SW 1271 (cell line): ENCODE measurements at regions not wholly inside any gene's neighbourhood (a gene's known extent, or its start where the extent isn't known, plus 50 kb on each side); places are given as distances from the start of the nearest gene placed in this dataset.

Experiments
- DNase-seq, 2 experiments: peaks; one replicate each; lab custom pipeline; 2025; lab: John Stamatoyannopoulos, UW

DNA sequence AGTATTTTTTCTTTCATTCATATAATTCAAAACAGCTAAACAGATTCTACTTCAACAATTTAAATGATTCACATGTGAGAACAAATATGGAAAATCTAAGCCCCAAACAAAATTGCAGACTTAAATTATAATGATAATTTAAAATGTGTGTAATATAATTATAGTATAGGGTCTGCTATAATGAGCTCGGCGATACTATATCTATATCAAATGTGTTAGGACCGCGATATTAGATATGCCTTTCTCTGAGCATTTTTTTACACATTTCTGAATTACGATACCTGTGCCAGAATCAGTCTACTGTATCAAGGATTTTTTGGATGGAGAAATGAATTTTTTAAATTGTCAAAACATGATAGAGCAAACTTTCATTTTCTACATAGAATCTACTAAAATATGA is 808.8 kb upstream of the POU3F3 start:
- no peak for DNase-seq

DNA sequence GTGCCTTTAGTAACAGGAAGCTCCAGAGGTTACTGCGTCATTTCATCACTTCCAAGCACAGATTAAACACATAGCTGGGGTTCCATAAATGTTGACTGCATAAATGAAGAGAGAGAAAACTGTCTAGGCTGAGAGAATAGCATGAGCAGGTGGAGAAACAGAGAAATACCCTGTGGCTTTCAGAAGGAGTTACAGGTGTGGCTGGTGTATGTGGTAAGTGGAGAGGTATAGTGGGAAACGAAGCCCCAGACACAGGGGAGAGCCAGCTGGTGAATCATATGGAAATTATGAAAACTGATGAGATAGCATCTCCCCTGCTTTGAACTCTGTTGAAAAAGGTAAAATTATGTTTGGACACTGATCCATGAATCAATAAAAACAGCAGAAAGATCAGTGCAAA is 807.4 kb upstream of the POU3F3 start:
- DNase-seq = no peak

DNA sequence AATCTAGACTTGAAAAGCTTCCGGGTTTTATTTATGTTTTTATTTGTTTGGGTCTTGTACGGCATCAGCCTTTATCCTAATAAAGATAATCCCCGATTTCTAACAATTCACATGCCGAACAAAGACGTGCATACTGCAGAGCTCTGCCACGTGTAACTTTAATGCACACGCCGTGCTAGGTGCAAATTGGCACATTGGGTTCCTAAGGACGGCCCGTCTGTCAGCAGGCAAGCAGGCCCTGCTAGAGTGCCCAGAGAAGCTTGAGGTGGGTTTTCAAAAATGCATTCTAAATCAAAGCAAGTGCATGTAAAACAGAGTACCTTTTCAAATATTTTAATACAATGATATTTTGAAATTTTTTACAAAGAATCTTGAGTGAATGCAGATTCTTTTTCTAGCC is 806.4 kb upstream of the POU3F3 start:
- no peak for DNase-seq

DNA sequence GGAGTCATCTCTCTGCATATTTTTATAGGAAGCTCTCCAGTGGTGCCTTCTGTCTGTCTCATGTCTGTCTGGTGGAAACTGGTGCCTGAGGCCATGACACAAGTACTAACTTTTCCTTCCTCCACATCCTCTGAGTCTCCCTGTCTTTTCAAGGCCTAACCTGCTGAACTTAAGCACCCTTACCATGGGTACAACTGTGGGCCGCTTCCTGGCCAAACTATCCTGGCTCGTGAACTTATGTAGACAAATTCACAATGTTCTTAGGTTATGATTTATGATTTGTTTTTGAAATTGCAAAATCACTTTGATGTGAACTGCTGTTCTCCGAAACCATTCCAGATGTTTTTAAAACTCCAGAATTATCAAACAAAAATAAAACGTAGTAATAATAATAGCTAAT is 804.5 kb upstream of the POU3F3 start:
- DNase-seq = no peak

DNA sequence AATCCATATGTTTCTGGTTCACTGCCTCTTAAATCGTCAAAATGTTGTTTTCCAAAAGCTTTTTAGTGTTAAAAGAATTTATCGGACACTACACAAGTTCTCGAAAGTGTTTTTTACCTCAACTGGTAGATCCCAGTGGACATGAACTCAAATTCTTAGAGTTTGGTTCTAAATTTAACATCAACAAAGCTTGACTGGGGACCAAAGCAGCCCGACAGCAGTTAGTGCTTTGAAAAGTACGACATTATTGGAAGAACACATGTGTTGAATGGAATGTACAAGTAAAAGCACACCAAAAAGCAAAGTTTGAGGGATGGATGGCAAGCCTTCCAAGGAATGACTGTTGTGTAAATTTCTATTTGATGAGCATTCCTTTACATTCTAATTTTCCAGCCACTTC is 803.9 kb upstream of the POU3F3 start:
- DNase-seq = no peak

DNA sequence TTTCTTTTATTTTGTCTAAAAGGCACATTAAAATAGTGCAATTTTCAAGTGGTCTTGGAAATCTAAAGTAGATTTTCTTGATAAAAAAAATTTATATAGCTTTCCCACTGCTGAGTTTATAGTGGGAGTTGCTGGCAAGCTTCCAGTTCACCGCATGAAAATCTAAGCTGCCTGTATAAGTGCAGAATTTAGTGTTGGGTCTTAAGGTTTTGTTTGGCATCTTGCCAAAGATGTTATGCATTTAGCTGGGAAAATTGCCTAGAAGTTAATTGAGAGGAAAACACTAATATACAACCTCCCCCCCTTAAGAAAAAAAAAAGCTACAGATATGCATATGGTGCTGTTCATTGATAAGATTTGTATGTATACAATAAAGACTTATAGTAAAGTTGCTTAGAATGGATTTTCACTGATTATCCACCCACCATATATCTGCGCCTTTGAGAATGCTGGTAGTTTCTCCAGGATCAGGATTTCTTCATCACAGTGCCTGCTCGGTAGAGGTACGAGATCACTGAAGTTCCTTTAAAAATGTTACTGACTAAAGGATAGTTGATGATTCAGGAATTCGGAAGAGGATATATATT is 803.2 kb upstream of the POU3F3 start:
- no peak for DNase-seq

DNA sequence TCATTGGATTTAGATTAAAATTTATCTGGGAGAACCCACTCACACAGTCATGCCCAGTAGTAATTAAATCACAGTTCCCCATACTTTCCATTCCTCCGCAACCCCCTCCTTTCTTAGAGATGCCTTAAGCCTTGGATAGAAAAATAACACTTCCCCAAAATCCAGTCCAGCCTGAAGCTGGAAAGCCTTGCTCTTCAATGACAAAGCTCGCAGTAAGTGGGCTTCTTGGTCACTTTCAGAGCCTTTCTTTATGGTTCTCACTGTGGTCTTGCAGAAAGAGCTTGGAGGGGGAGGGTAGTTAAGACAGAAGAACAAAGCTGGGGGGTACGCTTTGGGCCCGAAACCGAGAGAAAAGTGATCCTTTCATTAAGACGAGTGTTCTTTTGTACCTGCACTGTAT is 802.1 kb upstream of the POU3F3 start:
- DNase-seq = no peak

DNA sequence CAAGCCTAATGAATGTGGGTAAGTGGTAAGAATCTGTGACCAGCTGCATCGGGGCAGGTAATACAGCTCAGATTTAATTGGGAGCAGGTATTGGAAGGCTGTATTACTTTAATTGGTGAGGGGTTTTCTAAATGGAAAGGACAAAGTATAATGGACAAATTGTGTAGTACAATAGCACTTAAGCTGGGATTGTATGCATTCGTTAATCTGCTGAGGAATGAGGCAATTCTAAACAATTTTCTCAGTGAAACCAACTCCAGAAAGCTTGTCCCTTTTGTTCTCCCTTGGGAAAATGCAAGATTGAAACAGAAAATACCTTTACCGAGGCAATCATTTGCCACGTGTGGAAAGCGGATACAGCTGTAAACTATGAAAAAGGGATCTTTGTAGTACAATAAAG is 801.6 kb upstream of the POU3F3 start:
- no peak for DNase-seq

DNA sequence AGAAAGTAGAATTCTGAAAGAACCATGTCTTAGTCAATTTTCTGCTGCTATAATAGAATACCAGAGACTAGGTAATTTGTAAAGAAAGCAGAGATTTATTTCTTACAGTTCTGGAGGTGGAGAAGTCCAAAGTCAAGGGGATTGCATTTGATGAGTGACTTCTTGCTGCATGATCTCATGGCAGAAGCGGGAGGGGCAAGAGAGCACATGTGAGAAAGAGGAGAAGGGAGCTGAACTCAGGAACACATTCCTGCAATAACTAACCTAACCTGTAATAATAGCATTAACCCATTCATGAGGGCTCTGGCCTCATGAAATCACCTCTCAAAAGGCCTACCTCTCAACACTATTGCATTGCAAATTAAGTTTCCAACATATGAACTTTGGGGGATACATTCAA is 797.5 kb upstream of the POU3F3 start:
- no peak for DNase-seq

DNA sequence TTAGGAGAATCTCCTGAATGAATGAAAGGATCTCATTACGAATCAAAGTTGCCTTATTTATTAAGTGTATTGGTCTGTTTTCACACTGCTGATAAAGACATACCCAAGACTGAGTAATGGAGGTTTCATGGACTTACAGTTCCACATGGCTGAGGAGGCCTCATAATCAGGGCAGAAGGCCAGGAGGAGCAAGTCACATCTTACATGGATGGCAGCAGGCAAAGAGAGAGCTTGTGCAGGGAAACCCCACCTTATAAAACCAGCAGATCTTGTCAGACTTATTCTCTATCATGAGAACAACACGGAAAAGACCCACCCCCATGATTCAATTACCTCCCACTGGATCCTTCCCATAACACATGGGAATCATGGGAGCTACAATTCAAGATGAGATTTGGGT is 785.2 kb upstream of the POU3F3 start:
- no peak for DNase-seq

DNA sequence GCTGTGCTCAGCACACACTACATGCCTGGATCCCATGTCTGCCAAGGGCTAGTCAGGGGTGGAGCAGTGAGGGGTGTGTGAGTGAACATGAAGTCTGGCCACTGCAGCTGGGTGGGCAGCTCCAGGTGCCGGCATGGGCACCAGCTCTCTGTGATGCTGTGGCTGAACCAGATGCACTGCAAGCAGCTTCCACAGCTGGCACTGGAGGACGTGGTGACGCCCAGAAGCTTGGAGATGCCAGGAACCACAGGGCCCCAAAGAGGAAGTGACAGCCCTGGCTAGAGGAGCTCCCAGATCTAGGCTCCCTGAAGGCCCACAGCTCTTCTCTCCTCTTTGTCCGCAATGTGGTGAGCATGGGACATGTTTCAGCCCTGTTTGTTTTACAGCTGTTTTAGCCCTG is 776.3 kb upstream of the POU3F3 start:
- no peak for DNase-seq

DNA sequence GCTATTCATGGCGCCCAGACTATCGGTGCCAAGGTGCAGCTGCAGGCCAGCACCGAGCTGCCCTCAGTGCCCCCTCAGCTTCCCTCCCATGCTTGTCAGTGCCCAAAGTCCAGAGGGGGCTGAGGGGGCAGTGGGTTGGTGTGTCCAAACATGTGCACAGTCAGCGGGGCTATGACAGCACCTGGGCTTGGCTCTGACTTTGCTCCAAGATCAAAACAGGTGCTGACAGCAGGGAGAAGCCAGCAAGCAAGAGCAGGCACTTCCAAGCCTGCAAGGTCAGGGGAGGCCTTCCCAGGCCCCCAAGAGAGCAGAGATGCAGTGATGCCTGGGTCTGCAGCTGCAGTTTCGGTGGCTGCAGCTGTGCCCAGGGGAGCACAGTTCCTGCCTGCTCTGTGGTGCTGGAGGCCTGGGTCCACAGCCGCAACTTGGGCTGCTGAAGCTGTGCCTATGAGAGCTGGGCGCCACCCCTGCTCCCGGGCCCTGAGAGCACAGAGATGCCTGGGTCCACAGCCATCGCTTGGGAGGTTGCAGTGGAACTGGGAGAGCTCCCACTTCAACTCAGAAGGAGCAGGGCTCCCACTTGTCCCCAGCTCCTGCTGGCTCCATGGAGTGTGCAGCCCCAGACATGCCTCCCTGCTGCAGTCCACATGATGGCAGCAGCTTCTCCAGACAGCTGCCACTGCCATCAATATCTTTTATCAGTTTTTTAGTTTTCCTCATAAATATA is 775.3 kb upstream of the POU3F3 start:
- DNase-seq = no peak

DNA sequence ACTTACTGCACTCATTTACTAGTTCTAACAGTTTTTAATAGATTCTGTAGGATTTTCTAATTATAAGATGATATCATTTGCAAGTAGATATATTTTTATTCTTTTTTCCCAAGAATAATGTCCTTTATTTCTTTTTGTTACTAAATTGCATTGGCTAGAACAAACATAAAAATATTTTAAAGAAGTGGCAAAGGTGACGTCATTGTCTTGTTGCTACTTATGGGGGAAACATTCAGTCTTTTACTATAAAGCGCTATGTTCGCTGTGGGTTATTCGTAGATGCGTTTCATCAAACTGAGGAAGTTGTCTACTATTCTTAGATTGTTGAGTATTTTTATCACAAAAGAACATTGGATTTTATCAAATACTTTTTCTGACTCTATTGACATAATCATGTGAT is 765.2 kb upstream of the POU3F3 start:
- DNase-seq = no peak

DNA sequence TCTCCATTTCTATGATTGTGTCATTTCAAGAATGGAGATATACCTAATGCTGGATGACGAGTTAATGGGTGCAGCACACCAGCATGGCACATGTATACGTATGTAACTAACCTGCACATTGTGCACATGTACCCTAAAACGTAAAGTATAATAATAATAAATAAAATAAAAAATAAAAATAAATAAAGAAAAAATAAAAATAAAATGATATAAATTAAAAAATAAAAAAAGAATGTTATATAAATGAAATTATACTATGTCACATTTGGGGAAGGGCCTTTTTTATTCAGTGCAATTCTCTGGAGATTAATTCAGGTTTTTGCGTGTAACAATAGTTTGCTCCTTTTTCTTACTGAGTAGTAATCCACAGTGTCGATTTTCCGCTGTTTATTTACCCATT is 763.5 kb upstream of the POU3F3 start:
- DNase-seq = no peak

DNA sequence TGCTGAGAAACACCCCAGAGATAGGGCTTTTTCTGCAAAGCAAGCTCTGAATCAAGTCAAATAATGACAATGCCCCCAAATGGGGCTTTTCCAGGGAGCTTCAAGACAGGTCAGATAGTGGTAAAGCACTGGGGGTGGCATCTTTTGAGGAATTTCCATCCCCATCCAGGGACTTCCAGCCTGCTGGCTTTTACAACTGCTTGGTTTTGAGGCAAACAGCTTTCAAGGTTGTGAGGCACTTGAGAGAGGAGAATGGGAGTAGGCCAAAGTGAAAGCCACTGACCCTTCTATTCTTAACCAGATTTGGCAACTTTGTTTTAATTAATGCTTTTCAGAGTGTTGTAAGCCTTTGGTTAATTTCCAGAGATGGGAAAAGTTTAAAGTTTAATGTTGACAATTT is 762.0 kb upstream of the POU3F3 start:
- DNase-seq = no peak

DNA sequence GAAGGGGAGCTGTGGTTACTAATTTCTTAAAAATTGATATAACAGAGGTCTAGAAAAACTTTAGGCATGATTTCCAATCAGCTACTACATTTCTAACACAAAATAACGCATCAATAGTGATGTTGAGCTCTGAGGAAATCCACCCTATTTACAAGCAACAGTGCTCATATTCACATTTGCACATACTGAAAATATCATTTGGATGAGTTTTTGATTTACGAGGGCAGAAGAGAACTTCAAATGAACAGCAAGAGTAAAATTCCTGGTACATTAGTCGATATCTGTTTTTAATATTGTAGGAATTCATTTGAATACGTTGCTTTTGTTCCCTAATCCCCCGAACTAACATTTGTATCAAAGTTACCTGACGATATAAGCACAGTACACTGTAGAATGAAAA is 761.0 kb upstream of the POU3F3 start:
- DNase-seq = no peak

DNA sequence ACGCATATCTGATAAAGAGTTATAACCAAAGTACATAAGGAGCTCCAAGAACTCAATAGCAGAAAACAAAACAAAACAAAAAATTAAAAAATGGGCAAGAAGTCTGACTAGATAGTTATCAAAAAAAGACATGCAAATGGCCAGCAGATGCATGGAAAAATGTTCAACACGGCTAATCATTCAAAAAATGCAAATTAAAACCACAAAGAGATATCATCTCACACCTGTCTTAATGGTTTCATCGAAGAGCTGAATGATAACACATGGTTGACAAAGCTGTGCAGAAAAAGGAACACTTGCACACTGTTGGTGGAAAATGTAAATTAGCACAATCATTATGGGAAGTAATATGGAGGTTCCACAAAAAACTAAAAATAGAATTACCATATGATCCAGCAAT is 751.3 kb upstream of the POU3F3 start:
- no peak for DNase-seq

DNA sequence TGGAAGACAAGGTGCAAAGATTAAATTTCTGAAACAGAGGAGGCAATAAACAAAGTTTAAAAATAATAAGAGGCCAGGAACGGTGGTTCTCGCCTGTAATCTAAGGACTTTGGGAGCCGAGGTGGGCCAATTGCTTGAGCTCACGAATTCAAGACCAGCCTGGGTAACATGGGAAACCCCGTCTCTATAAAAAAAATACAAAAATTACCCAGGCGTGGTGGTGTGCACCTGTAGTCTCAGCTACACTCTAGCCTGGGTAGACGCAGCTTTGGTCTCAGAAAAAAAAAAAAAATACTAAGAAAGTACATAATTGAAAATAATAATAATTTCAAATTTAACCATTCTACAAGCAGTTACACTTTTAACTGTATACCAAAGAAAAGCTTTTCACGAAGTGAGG is 744.6 kb upstream of the POU3F3 start:
- no peak for DNase-seq

DNA sequence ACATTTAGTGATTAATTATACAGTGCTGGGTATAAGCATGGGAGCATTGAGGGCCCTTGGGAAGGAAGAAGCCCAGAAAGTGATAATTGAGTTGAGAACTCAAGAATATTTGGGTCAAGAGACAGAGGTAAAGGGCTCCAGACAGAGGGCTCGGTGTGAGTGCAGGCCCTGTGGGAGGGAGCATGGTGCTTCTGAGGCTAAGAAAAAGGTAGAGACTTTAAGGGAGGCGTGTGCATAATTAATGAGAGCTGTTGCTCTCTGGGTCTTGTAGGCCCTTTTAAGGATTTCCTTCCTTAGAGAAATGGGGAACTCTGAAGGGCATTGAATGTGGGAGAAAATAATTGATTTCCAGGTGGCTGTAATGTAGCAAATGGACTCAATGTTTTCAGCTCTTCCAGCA is 735.0 kb upstream of the POU3F3 start:
- DNase-seq = no peak

DNA sequence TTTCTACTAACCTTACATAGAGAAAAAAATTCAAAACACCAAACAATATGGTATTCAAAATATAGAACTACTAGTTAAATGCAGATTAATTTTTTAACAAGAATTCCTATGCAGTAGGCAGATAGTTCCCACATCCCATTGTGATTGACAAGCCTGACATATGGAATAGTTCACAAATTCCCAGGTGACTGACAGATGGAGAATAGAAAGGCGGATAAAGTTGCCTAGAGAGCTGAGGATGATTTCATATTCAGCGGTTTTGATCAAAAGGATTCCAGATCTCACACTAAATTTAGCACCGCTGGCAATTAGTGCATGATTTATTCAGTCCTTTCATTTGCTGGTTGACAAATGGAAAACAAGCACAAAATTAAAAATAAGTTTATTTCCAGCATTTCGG is 733.7 kb upstream of the POU3F3 start:
- no peak for DNase-seq

DNA sequence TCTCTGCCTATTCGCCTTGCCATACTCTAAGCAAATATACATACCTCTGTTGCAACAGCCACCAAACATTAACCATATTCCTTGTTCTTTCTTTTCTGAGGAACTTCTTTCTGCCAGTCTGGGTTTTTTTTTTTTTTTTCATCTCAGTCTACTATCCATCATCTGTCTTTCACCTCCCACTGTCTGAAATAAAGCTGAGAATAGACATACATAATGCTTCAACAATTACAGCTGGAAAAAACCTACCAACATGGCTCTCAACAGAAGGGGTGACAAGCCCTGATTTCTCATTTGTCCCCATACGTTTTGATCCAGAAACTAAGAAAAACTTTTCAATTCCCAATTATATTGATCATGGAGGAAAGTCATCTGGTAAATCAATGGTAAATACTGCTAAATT is 728.8 kb upstream of the POU3F3 start:
- no peak for DNase-seq

DNA sequence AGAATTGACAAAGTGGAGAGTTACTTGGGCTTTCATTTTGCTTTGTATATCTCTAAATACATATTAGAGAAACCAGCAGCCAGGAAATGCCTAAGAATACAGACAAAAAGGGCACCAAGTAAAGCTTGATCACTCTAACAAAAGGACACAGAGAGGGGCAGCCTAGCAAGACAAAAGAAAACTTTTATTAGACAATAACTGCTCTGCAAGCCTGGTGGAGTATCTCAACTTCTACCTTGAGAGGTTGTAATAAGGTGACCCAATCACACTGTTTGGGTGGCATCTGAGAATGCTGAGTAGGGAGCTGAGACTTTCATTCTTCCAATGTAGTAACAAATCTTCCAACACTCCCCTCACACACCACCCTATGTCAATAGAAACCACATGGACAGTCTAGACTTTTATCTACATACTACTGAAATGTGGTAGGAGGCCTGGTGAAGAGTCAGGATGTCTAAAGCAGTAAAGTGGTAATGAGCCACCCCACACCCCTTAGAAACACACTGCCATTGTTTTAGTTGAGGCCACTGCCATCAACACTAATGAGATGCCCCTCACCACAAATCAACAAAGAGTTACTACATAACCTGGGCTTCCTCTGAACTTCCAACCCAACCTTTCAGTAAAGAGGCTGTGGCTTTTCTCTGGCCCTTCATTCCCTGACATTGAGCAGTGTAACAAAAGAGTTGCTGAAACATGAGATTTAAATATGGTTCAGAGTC is 726.7 kb upstream of the POU3F3 start:
- no peak for DNase-seq

DNA sequence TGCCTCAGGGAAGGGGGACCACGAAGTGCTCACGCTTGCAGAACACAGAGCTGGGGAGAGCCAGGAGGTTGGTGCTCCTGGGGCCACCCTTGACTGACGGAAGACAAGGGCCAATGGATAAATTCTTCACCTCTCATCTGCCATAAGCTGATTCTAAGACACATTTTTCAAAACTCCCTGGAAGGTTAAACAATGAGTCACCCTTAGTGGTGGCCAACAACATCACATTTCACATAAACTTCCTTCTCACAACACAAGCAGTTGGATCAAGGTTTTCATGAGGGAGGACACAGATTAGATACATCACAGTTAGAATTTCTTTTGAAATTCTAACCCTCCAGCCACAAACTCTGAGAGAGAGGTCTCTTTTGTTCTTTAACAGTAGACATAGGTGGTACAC is 713.6 kb upstream of the POU3F3 start:
- DNase-seq = no peak

DNA sequence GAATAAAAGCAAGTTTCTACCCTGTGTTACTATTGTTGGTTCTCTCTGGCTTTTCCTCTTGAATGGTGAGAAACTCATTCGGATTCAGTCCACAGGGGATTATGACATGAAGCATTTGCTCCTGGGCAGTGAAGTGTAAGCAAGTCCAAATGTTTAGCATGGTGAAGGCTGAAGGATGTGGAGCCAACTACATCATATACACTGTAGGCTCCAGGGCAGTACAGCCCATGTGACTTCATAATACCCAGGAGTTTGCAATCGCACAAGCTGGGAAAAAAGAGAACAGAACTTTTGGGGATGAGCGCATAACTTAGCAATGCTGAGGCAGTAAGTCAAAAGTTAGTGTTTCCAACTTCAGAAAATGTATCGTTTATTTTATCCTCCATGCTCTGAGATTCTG is 695.7 kb upstream of the POU3F3 start:
- DNase-seq = no peak
